ENCODE measurements at regions not wholly inside any gene's neighbourhood (a gene's known extent, or its start where the extent isn't known, plus 50 kb on each side); places are given as distances from the start of the nearest gene placed in this dataset.
A peak's percentile ranks its signal among the peaks of the same experiment; 100 is the strongest.

- no peak overlapping the region for H3K4me3 ChIP-seq (ENCODE audit: extremely low read depth, insufficient read depth, low read length, poor library complexity, severe bottlenecking)
Measured at GRCh38 chr17:79401704-79402674, 208.9 kb downstream of the RBFOX3 start.

GRCh38 chr17:79400989-79401703 lies 209.7 kb downstream of the RBFOX3 start:
- Histone ChIP-seq H3K36me3 (ENCODE audit: control insufficient read depth, insufficient read depth, low read length) (no peaks in the 10 kb centered on the region), H3K4me3 (ENCODE audit: extremely low read depth, insufficient read depth, low read length, poor library complexity, severe bottlenecking) (peak overlapping the region; percentile 9), H3K9me3 (ENCODE audit: control insufficient read depth, low read length) (no peaks in the 10 kb centered on the region), H3K4me1 (ENCODE audit: control insufficient read depth, insufficient read depth, low read length, poor library complexity, severe bottlenecking) (no peaks in the 10 kb centered on the region), H3K27ac (ENCODE audit: low read depth, low read length, severe bottlenecking) (no peak overlapping the region)
- 13 to 14% methylated on average over 28 to 30 of the region's 33 CpGs for WGBS, 2 experiments (ENCODE audit: insufficient coverage in 2 of 2)

More at GRCh38 chr17:79401704-79402674, 208.9 kb downstream of the RBFOX3 start:
- no peaks in the 10 kb centered on the region for H3K36me3 ChIP-seq (ENCODE audit: control insufficient read depth, insufficient read depth, low read length)
- no peaks in the 10 kb centered on the region for H3K9me3 ChIP-seq (ENCODE audit: control insufficient read depth, low read length)
- no peak overlapping the region for H3K27ac ChIP-seq (ENCODE audit: low read depth, low read length, severe bottlenecking)
- H3K4me1 ChIP-seq (ENCODE audit: control insufficient read depth, insufficient read depth, low read length, poor library complexity, severe bottlenecking), result no peaks in the 10 kb centered on the region
- 61 to 71% methylated on average over 26 of the region's 26 CpGs for WGBS, 2 experiments (ENCODE audit: insufficient coverage in 2 of 2)

GRCh38 chr17:79399610-79400144 lies 211.2 kb downstream of the RBFOX3 start:
- no peaks in the 10 kb centered on the region for H3K9me3 ChIP-seq (ENCODE audit: control insufficient read depth, low read length)
- WGBS, 2 experiments (ENCODE audit: insufficient coverage in 2 of 2), result 88 to 90% methylated on average over 14 of the region's 15 CpGs
- H3K36me3 ChIP-seq (ENCODE audit: control insufficient read depth, insufficient read depth, low read length), result no peaks in the 10 kb centered on the region
- H3K4me1 ChIP-seq (ENCODE audit: control insufficient read depth, insufficient read depth, low read length, poor library complexity, severe bottlenecking), result no peaks in the 10 kb centered on the region
- H3K4me3 ChIP-seq (ENCODE audit: extremely low read depth, insufficient read depth, low read length, poor library complexity, severe bottlenecking), result no peak overlapping the region
- no peak overlapping the region for H3K27ac ChIP-seq (ENCODE audit: low read depth, low read length, severe bottlenecking)

GRCh38 chr17:79398441-79398840 lies 212.4 kb downstream of the RBFOX3 start:
- Histone ChIP-seq H3K36me3 (ENCODE audit: control insufficient read depth, insufficient read depth, low read length) (no peaks in the 10 kb centered on the region), H3K27ac (ENCODE audit: low read depth, low read length, severe bottlenecking) (no peak overlapping the region), H3K4me1 (ENCODE audit: control insufficient read depth, insufficient read depth, low read length, poor library complexity, severe bottlenecking) (no peaks in the 10 kb centered on the region), H3K9me3 (ENCODE audit: control insufficient read depth, low read length) (no peaks in the 10 kb centered on the region), H3K4me3 (ENCODE audit: extremely low read depth, insufficient read depth, low read length, poor library complexity, severe bottlenecking) (no peak overlapping the region)
- 91 to 96% methylated on average over 17 to 18 of the region's 20 CpGs for WGBS, 2 experiments (ENCODE audit: insufficient coverage in 2 of 2)

- H3K27ac ChIP-seq (ENCODE audit: low read depth, low read length, severe bottlenecking), result no peak overlapping the region
- H3K36me3 ChIP-seq (ENCODE audit: control insufficient read depth, insufficient read depth, low read length), result no peaks in the 10 kb centered on the region
- H3K4me3 ChIP-seq (ENCODE audit: extremely low read depth, insufficient read depth, low read length, poor library complexity, severe bottlenecking), result no peak overlapping the region
- WGBS, 2 experiments (ENCODE audit: insufficient coverage in 2 of 2), result 79 to 81% methylated on average over 12 to 13 of the region's 13 CpGs
- no peaks in the 10 kb centered on the region for H3K9me3 ChIP-seq (ENCODE audit: control insufficient read depth, low read length)
- no peaks in the 10 kb centered on the region for H3K4me1 ChIP-seq (ENCODE audit: control insufficient read depth, insufficient read depth, low read length, poor library complexity, severe bottlenecking)
Measured at GRCh38 chr17:79396696-79397095, 214.2 kb downstream of the RBFOX3 start.

GRCh38 chr17:79395545-79395944 lies 215.3 kb downstream of the RBFOX3 start:
- H3K9me3 ChIP-seq (ENCODE audit: control insufficient read depth, low read length), result no peaks in the 10 kb centered on the region
- WGBS, 2 experiments (ENCODE audit: insufficient coverage in 2 of 2), result 85 to 90% methylated on average over 12 to 13 of the region's 13 CpGs
- H3K36me3 ChIP-seq (ENCODE audit: control insufficient read depth, insufficient read depth, low read length), result no peaks in the 10 kb centered on the region
- H3K27ac ChIP-seq (ENCODE audit: low read depth, low read length, severe bottlenecking), result no peak overlapping the region
- H3K4me1 ChIP-seq (ENCODE audit: control insufficient read depth, insufficient read depth, low read length, poor library complexity, severe bottlenecking), result no peaks in the 10 kb centered on the region
- H3K4me3 ChIP-seq (ENCODE audit: extremely low read depth, insufficient read depth, low read length, poor library complexity, severe bottlenecking), result no peak overlapping the region

- H3K9me3 ChIP-seq (ENCODE audit: control insufficient read depth, low read length), result no peaks in the 10 kb centered on the region
- H3K4me3 ChIP-seq (ENCODE audit: extremely low read depth, insufficient read depth, low read length, poor library complexity, severe bottlenecking), result no peak overlapping the region
- H3K27ac ChIP-seq (ENCODE audit: low read depth, low read length, severe bottlenecking), result no peak overlapping the region
- WGBS, 2 experiments (ENCODE audit: insufficient coverage in 2 of 2), result 87% methylated on average over 9 to 10 of the region's 10 CpGs
- no peaks in the 10 kb centered on the region for H3K4me1 ChIP-seq (ENCODE audit: control insufficient read depth, insufficient read depth, low read length, poor library complexity, severe bottlenecking)
- H3K36me3 ChIP-seq (ENCODE audit: control insufficient read depth, insufficient read depth, low read length), result no peaks in the 10 kb centered on the region
Measured at GRCh38 chr17:79395066-79395465, 215.8 kb downstream of the RBFOX3 start.

GRCh38 chr17:79393358-79394052 lies 217.3 kb downstream of the RBFOX3 start:
- H3K36me3 ChIP-seq (ENCODE audit: control insufficient read depth, insufficient read depth, low read length), result no peaks in the 10 kb centered on the region
- H3K27ac ChIP-seq (ENCODE audit: low read depth, low read length, severe bottlenecking), result no peak overlapping the region
- no peak overlapping the region for H3K4me3 ChIP-seq (ENCODE audit: extremely low read depth, insufficient read depth, low read length, poor library complexity, severe bottlenecking)
- H3K4me1 ChIP-seq (ENCODE audit: control insufficient read depth, insufficient read depth, low read length, poor library complexity, severe bottlenecking), result no peaks in the 10 kb centered on the region
- WGBS, 2 experiments (ENCODE audit: insufficient coverage in 2 of 2), result 46 to 49% methylated on average over 29 to 31 of the region's 31 CpGs
- no peaks in the 10 kb centered on the region for H3K9me3 ChIP-seq (ENCODE audit: control insufficient read depth, low read length)

- H3K27ac ChIP-seq (ENCODE audit: low read depth, low read length, severe bottlenecking), result no peak overlapping the region
- WGBS, 2 experiments (ENCODE audit: insufficient coverage in 2 of 2), result 90 to 91% methylated on average over 3 to 4 of the region's 5 CpGs
- no peak overlapping the region for H3K4me3 ChIP-seq (ENCODE audit: extremely low read depth, insufficient read depth, low read length, poor library complexity, severe bottlenecking)
- H3K9me3 ChIP-seq (ENCODE audit: control insufficient read depth, low read length), result no peaks in the 10 kb centered on the region
- no peaks in the 10 kb centered on the region for H3K36me3 ChIP-seq (ENCODE audit: control insufficient read depth, insufficient read depth, low read length)
- no peaks in the 10 kb centered on the region for H3K4me1 ChIP-seq (ENCODE audit: control insufficient read depth, insufficient read depth, low read length, poor library complexity, severe bottlenecking)
Measured at GRCh38 chr17:79392598-79392997, 218.3 kb downstream of the RBFOX3 start.

Data from mesodermal cell (in vitro differentiated cells).